Transverse colon (tissue), 3 donors: ENCODE measurements at regions not wholly inside any gene's neighbourhood (a gene's known extent, or its start where the extent isn't known, plus 50 kb on each side); places are given as distances from the start of the nearest gene placed in this dataset.

ENCODE experiments used
- CTCF ChIP-seq, 5 experiments: fragments of 200-600 bp in 3 of 5; fragments of 450-650 bp in 2 of 5; sonication (generic) in 3 of 5; IDR thresholded peaks; 1 replicate in 2 of 5; 2 replicates in 3 of 5; pipeline ENCODE4 v1.5.1; 2016 to 2017; ENCODE audit warnings: antibody characterized with exemption in 5 of 5, inconsistent platforms in 3 of 5, mild to moderate bottlenecking in 2 of 5, moderate library complexity in 1 of 5
- EP300 ChIP-seq: sonication (generic); formaldehyde crosslinking; IDR thresholded peaks from one replicate; pipeline ENCODE4 v1.6.1; 2017; ENCODE audit warnings: antibody characterized with exemption, low read depth

GRCh38 chr7:49014870-49015269, 90.5 kb downstream of the CDC14C start:
- no peak for TF ChIP-seq EP300
- no peak for TF ChIP-seq CTCF (IDR thresholded peaks at IDR 0.05)
